ENCODE measurements at regions not wholly inside any gene's neighbourhood (a gene's known extent, or its start where the extent isn't known, plus 50 kb on each side); places are given as distances from the start of the nearest gene placed in this dataset.

DNA sequence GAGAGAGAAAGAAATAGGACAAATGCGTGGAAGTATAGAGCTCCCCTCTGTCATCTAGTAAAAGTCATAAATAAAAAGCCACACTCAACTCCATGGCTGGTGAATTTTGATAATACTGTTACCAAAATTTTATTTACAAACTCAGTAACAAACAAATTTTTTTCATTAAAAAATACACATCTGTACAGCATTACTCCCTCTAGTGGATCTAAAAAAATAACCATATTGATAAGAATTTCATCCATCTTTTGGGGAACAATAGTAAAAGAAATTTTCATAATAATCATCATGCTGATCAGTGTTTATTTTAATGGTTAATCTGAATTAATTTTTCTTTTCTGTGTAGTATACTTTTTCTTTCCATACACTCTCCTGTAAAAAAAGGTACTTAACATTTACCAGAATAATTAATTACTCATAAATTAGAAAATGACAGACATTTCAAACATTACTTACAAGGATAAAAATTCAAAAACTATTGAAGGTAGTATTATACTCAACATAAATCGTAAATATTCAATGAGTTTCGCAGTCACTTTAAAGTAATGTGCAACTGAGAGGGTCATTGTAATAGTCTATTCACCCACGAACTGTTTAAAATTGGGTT lies 173.5 kb upstream of the LSM14A start:
- POLR2A ChIA-PET: no interaction called here
- no peak for DNase-seq (ENCODE audit: low read depth, low spot score)

DNA sequence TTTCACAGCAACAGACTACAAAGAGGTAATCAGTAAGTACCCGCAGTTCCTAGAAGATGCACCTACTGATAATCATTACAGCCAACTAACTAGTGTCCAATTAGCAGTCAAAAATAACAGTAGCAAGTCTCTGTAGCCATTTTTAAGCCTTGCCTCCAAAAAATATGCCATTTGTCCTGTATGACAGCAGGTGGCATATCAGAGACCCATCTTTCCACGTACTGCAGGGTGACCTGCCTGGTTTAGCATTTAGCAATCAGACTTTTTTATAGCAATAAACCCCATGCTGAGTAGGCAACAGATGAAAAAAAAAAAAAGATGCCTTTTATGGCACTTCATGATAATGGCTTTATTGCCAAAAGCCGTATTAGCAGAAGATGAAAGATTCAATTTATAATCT lies 155.3 kb upstream of the LSM14A start:
- ChIA-PET POLR2A (no interaction called here), CTCF (no interaction called here)
- TF ChIP-seq, protein P1, sequence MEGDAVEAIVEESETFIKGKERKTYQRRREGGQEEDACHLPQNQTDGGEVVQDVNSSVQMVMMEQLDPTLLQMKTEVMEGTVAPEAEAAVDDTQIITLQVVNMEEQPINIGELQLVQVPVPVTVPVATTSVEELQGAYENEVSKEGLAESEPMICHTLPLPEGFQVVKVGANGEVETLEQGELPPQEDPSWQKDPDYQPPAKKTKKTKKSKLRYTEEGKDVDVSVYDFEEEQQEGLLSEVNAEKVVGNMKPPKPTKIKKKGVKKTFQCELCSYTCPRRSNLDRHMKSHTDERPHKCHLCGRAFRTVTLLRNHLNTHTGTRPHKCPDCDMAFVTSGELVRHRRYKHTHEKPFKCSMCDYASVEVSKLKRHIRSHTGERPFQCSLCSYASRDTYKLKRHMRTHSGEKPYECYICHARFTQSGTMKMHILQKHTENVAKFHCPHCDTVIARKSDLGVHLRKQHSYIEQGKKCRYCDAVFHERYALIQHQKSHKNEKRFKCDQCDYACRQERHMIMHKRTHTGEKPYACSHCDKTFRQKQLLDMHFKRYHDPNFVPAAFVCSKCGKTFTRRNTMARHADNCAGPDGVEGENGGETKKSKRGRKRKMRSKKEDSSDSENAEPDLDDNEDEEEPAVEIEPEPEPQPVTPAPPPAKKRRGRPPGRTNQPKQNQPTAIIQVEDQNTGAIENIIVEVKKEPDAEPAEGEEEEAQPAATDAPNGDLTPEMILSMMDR (IDR thresholded peaks at IDR 0.05; ENCODE audit: low read depth, low read length): no peak
- H3K27me3 ChIP-seq (ENCODE audit: control insufficient read depth, insufficient read depth, low read length): no peaks in the 10 kb centered on the region
- no peak overlapping the region for H3K27ac ChIP-seq (ENCODE audit: low read depth, low read length)
- no peaks in the 10 kb centered on the region for H3K9me3 ChIP-seq (ENCODE audit: control insufficient read depth, insufficient read depth, low read length)
- DNase-seq (ENCODE audit: low read depth, low spot score): no peak
- no peak overlapping the region for H3K4me3 ChIP-seq (ENCODE audit: low read depth, low read length)

More for the DNA sequence above, 173.5 kb upstream of the LSM14A start:
- H3K4me3 ChIP-seq (ENCODE audit: low read depth, low read length): no peak overlapping the region
- TF ChIP-seq, protein P1 (IDR thresholded peaks at IDR 0.05; ENCODE audit: low read depth, low read length): peak; percentile 46
- CTCF ChIA-PET: interaction anchor here (0.6 to 2.6 kb wide), 31 partner anchors 10 to 832 kb away, joined by 3 to 132 read pairs (median 5); no protein-coding TSS in a partner anchor
- H3K9me3 ChIP-seq (ENCODE audit: control insufficient read depth, insufficient read depth, low read length): no peaks in the 10 kb centered on the region
- H3K27me3 ChIP-seq (ENCODE audit: control insufficient read depth, insufficient read depth, low read length): peaks cover 2% of the 10 kb centered on the region
- H3K27ac ChIP-seq (ENCODE audit: low read depth, low read length): no peak overlapping the region

DNA sequence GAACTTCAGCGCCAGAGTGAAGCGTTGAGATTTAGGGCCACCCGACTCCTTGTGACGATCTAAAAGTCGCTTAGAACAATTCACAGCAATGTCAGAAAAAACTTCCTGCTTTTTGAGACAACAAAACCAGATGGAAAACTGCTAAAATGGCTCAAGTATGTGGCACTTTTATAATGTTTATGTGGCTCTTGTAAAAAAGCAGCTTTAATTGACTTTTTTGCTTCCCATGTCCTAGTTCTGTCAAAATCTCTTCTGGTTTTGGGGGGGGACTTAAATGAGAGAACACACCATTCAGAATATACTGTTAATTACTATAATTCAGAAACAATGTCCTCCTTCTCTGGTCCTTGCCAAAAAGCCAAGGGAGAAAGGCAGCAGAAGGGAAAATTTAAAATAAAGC lies 154.7 kb upstream of the LSM14A start:
- CTCF ChIA-PET: no interaction called here

DNA sequence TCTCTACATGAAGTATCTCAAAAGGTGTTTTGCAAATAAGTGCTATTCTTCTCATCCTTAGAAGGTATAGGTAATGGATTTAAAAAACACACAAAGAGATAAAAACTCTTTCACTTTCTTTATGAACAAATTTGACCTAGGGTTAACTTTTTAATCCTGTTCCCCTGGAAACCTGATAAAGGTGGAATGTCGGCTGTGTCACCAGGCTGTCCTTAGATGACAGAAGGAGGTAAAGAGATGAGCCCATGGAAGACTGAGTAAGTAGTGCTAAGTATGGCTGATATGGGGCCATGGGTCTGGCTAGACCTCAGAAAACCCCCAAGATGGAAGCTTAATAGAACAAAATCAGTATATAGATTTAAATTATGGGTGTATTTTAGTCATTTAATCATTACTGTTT lies 153.8 kb upstream of the LSM14A start:
- CTCF ChIA-PET: interaction anchor here (0.7 kb wide), 1 partner anchor 335 kb away, joined by 7 read pairs; no protein-coding TSS in a partner anchor
- Histone ChIP-seq H3K4me3 (ENCODE audit: low read depth, low read length) (no peak overlapping the region), H3K27me3 (ENCODE audit: control insufficient read depth, insufficient read depth, low read length) (no peaks in the 10 kb centered on the region), H3K9me3 (ENCODE audit: control insufficient read depth, insufficient read depth, low read length) (no peaks in the 10 kb centered on the region; the same call in 1 of the 2 replicates), H3K27ac (ENCODE audit: low read depth, low read length) (no peak overlapping the region)
- TF ChIP-seq, protein P1 (IDR thresholded peaks at IDR 0.05; ENCODE audit: low read depth, low read length): no peak
- DNase-seq (ENCODE audit: low read depth, low spot score): no peak
- POLR2A ChIA-PET: no interaction called here

More for the DNA sequence above, 154.7 kb upstream of the LSM14A start:
- POLR2A ChIA-PET: no interaction called here
- Histone ChIP-seq H3K27me3 (ENCODE audit: control insufficient read depth, insufficient read depth, low read length) (no peaks in the 10 kb centered on the region), H3K4me3 (ENCODE audit: low read depth, low read length) (no peak overlapping the region), H3K9me3 (ENCODE audit: control insufficient read depth, insufficient read depth, low read length) (no peaks in the 10 kb centered on the region), H3K27ac (ENCODE audit: low read depth, low read length) (no peak overlapping the region)
- TF ChIP-seq, protein P1 (IDR thresholded peaks at IDR 0.05; ENCODE audit: low read depth, low read length): no peak
- no peak for DNase-seq (ENCODE audit: low read depth, low spot score)

DNA sequence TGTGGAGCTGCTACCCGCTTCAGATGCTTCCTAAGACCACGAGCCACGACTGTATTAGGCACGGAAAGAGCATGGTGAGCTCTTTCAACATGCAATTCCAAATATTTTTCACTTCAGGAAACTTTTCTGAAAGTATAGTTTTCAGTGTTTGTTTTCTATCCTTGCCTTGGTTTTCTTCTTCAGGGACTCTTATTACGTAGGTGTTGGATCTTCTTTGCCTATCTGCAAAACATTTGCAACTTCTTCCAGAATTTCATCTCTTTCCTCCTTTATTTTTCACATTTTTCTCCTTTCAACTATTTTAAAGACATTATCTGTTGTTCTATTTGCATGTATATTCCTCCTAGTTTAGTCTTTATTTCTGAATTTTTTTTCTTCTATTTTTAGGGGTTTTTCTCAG lies 148.9 kb upstream of the LSM14A start:
- Histone ChIP-seq H3K9me3 (ENCODE audit: control insufficient read depth, insufficient read depth, low read length) (no peaks in the 10 kb centered on the region; the same call in 1 of the 2 replicates), H3K27ac (ENCODE audit: low read depth, low read length) (no peak overlapping the region), H3K27me3 (ENCODE audit: control insufficient read depth, insufficient read depth, low read length) (no peaks in the 10 kb centered on the region), H3K4me3 (ENCODE audit: low read depth, low read length) (no peak overlapping the region)
- TF ChIP-seq, protein P1 (IDR thresholded peaks at IDR 0.05; ENCODE audit: low read depth, low read length): no peak
- CTCF ChIA-PET: interaction anchor here (1.0 to 2.5 kb wide), 2 partner anchors 18 to 25 kb away, joined by 5 to 6 read pairs; no protein-coding TSS in a partner anchor
- DNase-seq (ENCODE audit: low read depth, low spot score): no peak
- POLR2A ChIA-PET: no interaction called here
